GM18502 (cell line): ENCODE measurements at regions not wholly inside any gene's neighbourhood (a gene's known extent, or its start where the extent isn't known, plus 50 kb on each side); places are given as distances from the start of the nearest gene placed in this dataset.
A peak's percentile ranks its signal among the peaks of the same experiment; 100 is the strongest.
"Not testable (repeated sequence)": the region's sequence is repeated elsewhere in the genome, so short reads cannot be mapped to it uniquely, and the experiment has no call there.

ENCODE experiments used
- ATAC-seq: cut with Tn5 transposase; IDR thresholded peaks from one replicate; pipeline ENCODE4 v1.9.1; 2021; ENCODE audit warnings: mild to moderate bottlenecking; ENCODE audit not compliant: unreplicated experiment, poor library complexity

DNA sequence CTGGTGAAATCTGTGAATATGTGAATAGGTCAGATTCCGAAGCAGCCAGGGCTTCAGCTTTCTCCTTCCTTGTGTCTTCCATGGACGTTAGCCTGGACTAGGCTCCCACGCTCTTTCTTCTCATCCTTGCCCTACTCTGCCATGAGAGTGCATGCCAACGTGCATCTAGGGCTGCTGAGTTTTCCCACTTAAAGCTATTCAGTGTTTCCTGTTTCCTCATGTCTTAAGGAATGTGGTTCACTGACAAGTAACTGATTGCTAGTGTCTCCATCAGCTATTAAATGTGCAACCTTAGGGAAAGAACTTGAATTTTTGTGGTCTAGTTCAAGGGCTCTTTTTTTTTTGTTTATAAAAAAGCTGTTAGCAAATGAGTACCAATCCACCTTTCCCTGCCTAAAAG, 642.3 kb upstream of the LINC00305 start:
- no peak for ATAC-seq

DNA sequence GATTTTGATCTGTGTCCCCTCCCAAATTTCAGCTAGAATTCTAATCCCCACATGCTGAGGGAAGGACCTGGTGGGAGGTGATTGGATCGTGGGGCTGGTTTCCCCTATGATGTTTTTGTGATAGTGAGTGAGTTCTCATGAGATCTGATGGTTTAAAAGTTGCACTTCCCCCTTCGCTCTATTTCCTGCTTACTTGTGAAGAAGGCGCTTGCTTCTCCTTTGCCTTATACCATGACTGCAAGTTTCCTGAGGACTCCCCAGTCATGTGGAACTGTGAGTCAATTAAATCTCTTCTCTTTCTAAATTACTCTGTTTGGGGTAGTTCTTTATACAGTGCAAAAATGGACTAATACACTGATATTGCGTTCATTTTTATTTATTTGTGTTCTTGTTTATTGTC, 636.8 kb upstream of the LINC00305 start:
- ATAC-seq: no peak

GRCh38 chr18:64777556-64777955, 628.7 kb upstream of the LINC00305 start:
- no peak for ATAC-seq

GRCh38 chr18:64765908-64766307, 617.0 kb upstream of the LINC00305 start:
- ATAC-seq: no peak

- ATAC-seq: no peak
Observed at GRCh38 chr18:64752707-64753106, 603.8 kb upstream of the LINC00305 start.

DNA sequence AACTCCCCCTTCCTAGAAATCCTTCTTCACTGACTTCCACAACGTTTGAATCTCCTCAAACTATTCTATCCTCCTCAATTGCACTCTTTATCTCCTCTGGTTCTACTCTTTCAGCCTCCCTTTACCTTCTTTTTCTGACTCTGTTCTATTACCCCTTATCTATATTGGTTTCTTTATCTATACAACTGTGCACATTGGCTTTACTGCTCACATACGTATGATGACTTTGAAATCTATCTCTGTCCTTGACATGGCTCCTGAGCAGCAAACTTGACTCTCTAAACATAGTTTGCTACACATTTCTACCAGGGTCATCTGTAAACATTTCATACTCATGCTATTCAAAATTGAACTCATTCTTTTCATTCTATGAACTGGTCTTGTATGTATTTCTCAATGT, 601.0 kb upstream of the LINC00305 start:
- no peak for ATAC-seq

DNA sequence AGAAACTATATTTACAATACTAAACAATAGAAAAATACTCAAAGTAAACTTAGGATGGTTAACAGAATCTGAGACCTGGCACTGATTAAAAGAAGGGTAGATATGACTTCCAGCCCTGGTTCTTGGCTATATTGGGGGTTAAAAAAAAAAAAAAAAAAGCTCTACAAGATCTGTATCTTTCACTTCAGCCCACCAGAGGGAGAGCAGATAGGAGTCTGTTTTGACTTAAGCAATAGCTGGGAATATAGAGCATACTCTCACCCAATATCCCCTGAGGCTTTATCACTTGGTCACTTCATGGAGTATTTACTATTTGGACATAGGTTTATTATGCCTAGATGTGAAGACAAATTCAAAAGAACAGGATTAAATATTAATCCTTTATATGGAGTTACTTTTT, 598.9 kb upstream of the LINC00305 start:
- ATAC-seq: no peak

DNA sequence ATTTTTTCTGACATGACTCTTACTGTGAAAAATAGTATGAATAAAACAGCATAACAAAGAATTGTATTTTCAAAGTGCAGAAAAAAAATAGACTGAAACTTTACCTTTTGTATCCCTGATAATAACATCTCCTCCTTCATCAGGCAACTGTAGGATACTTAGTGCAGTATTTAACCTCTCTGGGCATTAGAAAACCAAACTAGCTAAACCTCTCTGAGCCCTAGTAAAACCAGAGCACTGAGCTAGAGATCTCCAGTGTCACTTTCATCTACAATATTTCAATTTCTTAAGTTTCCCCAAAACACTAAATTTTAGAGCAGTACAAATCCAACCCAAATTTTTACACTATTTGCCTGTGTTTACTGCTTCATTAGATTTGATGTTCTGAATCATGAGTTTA, 594.0 kb upstream of the LINC00305 start:
- ATAC-seq: no peak

DNA sequence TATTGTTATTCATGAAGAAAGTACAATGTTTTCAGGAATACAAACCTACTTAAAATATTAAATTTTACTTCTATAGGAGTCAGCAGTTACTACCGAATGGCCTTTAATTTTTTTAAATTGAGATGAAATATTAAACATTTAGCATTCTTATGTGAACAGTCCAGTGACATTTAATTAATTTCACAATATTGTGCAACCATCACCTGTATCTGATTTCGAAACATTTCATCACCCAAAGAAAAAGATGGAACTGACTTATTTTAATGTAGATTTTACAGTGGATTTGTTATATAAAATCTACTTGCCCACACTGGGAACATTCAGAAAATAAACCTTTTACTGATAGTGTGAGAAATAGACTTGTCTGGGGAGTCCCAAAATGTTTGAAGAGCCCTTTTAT, 585.2 kb upstream of the LINC00305 start:
- ATAC-seq: no peak

- ATAC-seq: not testable (repeated sequence)
Observed at GRCh38 chr18:64725657-64726056, 576.8 kb upstream of the LINC00305 start.

DNA sequence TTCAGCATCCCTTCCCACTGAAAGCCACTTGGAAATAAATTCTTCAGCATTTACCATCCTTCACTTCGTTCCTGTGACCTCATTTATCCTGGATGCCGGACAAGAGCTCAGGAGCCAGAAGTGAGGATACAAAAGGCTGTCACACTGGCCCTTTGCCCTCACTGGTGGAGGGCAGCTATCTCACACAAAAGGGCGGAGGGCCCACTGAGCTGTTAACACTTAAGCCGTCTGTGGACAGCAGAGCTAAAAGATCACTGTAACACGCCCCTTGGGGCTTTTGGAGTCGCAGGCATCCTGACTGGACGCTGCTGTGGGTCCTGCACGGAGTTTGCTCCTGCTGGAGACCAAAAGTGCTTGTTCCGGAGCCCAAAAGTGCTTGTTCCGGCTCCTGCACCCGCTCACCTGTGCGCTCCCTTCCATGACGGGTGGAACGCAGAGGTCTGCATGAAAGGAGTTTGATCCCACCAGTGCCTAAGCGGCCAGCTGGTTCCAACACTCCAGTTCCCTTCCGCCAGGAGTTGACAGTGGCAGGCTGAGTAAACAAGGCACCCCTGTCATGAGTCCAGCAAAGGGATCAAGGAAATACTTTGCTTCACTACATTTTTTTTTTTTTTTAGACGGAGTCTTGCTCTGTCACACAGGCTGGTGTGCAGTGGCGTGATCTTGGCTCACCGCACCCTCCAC, 572.0 kb upstream of the LINC00305 start:
- ATAC-seq: no peak

DNA sequence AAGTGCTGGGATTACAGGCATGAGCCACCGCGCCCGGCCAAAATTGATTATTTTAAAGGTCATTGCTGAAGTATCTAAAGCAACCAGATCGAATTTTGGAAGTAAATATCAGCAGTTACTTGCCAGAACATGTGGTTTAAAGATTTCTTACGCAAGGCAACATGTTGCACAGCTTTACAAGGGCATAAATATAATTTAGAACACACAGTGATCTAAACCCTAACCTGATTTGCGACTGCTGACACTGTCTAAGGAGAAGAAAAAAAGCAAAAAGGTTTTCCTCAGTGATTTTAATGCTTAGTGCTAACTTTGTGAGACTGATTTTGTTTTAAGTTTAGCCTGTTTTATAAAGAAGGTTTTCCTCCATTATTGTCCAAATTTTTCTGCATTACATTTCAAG, 569.9 kb upstream of the LINC00305 start:
- ATAC-seq: no peak

DNA sequence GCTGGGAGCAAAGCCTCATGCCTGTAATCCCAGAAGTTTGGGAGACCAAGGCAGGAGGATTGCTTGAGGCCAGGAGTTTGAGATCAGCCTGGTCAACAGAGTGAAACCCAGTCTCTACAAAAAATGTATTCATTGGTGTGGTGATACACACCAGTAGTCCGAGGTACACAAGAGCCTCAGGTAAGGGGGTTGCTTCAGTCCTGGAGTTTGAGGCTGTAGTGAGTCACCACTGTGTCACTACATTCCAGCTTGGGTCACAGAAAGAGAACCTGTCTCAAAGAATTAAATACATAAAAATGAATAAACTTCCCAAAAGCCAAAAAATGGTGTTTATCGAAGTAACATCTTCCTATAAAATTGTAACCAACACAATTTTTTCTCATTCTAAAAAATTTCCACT, 568.1 kb upstream of the LINC00305 start:
- ATAC-seq: no peak

DNA sequence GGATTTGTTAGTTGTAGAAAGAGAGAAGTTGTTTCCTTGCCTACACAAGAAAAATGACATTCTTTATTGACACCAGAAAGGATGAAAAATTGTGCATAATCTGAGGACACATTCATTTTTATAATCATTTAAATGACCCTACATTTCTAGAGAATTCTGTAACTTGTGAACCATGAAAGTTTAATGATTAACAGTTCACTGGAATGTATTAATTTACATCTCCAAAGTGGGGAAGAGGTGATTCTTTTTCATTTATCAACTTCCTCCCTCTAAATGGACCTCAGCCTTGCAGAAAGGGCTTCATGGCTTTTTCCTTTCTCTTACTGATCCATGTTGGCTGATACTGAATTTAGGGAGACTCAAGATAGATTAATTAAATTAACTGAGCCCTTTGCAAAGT, 565.2 kb upstream of the LINC00305 start:
- ATAC-seq: no peak

GRCh38 chr18:64713284-64713683, 564.4 kb upstream of the LINC00305 start:
- peak; percentile 78 for ATAC-seq

DNA sequence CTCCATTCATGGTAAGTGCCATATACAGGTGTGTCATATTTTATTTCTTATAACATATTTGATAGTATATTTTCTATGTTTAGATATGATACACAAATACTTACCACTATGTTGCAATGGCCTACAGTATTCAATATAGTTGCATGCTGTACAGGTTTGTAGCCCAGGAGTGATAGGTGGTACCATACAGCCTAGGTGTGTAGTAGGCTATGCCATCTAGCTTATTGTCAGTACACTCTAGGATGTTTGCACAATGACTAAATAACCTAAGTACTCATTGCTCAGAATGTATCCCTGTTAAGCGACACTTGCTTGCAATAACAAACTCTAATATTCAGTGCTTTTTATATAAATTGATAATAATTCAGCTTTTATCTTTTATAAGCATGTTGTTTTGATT, 563.1 kb upstream of the LINC00305 start:
- no peak for ATAC-seq

DNA sequence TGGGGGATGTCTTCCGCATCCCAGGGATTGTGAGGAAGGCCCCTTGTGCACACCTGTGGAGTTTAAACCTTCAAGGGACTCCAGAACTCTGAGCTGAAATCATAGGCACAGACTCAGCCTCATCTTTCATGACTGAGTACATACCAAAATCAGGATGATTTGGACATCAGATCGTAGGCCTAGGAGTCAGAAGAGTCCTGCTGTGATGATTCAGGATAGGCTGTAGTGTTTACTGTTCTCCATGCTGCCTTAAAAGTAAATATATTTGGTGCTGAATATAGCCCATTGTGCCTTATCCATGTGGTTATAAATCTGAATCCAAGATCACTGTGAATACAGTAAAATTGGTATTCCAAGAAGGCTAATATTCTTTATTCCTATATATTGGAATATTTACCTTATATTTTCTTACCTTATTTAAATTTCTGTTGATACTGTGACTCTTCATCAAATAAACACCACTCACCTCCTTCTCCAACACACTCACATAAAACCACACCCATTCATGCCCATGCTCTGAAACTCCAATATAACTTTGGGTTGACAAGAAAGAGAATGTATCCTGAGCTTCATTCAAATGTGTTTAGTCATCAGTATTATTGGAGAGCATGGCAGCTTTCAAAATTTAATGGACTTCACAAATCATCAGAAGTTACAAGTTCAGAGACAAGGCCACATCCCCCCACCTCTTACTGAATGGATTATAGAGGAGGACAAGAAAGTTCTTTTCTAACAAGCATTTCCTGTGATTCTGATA, 561.4 kb upstream of the LINC00305 start:
- ATAC-seq: no peak

GRCh38 chr18:64707052-64707451, 558.2 kb upstream of the LINC00305 start:
- no peak for ATAC-seq

GRCh38 chr18:64699081-64699480, 550.2 kb upstream of the LINC00305 start:
- ATAC-seq: no peak

DNA sequence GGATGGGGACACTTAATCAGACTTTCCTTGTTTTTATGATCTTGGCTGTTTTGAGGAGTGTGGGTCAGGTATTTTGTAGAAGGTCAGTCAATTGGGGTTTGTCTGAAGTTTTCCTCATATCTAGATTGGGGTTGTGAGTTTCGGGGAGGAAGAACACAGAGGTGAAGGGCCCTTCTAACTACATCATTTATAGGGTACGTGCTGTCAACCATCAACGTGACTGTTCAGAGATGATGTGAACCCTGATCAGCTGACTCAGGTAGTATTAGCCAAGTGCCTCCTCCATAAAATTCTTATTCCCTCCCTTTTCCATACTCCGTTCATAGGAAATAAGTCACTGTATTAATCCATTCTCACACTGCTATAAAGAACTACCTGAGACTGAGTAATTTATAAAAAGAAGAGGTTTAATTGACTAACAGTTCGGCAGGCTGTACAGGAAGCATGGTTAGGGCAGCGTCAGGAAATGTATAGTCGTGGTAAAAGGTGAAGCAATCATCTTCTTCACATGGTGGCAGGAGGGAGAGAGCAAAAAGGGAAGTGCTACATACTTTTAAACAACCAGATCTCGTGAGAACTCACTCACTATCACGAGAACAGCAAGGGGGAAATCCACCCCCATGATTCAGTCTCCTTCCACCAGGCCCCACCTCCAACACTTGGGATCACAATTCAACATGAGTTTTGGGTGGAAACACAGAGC, 547.1 kb upstream of the LINC00305 start:
- ATAC-seq: no peak

DNA sequence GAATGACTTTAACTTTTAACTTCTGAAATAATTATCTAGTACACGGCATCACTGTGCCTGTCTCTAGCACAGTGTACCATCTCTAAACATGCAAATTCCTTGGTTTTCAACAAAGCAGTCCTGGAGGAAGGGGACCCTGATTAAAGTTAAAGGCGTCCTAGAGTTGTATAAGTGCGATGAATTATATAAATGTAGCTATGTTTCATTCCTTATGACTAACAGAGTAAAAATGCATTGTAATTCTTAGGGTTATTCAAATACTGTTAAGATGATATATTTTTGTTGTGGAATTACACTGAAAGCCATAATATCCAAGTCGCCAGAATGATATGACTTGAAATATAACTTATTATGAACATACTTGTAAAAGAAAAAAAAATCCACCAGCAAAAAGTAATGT, 544.9 kb upstream of the LINC00305 start:
- ATAC-seq: no peak
